ENCODE measurements at regions not wholly inside any gene's neighbourhood (a gene's known extent, or its start where the extent isn't known, plus 50 kb on each side); places are given as distances from the start of the nearest gene placed in this dataset.

DNA sequence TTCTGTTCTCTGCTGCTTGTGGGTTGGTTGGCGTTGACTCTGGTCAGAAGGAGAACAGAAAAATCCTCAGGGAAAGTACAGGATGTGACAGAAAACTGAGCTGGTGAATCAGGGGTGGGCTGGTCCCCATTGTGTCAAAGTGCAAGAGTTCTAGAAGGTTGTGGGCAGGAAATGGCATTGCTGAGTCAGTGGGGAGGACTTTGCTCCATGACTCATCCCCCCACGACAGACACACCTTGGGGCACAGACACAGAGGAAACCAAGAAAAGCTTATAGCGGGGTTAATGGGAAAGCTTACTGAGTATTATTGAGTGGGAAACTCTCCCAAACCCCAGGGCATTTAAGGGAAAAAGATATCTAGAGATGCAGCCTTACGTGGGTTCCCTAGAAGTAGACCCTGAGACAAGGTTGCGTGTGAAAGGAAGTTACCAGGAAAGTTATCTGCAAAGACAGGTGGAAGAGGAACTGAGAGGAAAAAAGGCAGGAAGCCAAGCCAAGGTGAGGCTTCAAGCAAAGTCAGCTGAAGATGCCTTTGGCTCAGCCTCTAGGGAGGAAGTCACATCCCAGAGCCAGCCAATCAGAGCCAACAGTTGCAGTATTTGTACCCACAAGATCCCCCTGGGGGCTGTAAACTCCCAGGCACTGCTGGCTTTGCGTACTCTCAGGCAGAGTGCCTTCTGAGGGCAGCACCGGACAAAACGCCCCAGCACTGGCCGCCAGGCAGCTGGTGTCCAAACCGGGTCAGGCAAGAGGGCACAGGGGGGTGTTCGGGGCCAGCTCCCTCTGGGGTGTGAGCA is 86.4 kb downstream of the FOXL1 start (continued):
- TF ChIP-seq NPAS2 (CRISPR knock-in tag; IDR thresholded peaks at IDR 0.05; ENCODE audit: borderline replicate concordance) (no peak), POLR2A (IDR thresholded peaks at IDR 0.05; ENCODE audit: low read length) (no peak), HDAC2 (IDR thresholded peaks at IDR 0.05) (no peak), CHD4 (IDR thresholded peaks at IDR 0.05; ENCODE audit: borderline replicate concordance) (no peak), MAZ (IDR thresholded peaks at IDR 0.05; ENCODE audit: borderline replicate concordance, low read depth, low read length) (no peak), KDM1A (IDR thresholded peaks at IDR 0.05; ENCODE audit: low read depth) (no peak), ZSCAN20 (CRISPR knock-in tag; IDR thresholded peaks at IDR 0.05) (no peak), TP53 (CRISPR knock-in tag; IDR thresholded peaks at IDR 0.05) (no peak), JUNB (IDR thresholded peaks at IDR 0.05) (peak; percentile 91), HOXA7 (CRISPR knock-in tag; IDR thresholded peaks at IDR 0.05) (no peak), CBX2 (IDR thresholded peaks at IDR 0.05; ENCODE audit: borderline replicate concordance, low read depth) (no peak), POLR2AphosphoS2 (conservative IDR thresholded peaks at IDR 0.05; ENCODE audit: low read length) (no peak), NR3C1 (IDR thresholded peaks at IDR 0.05) (no peak), GATA3 (IDR thresholded peaks at IDR 0.05; ENCODE audit: borderline replicate concordance) (peak; percentile 79), NFE2L2 (conservative IDR thresholded peaks at IDR 0.05; ENCODE audit: low read length) (peak; percentile 91), CHD2 (IDR thresholded peaks at IDR 0.05; ENCODE audit: low read length, partially characterized antibody) (no peak), RAD21 (conservative IDR thresholded peaks at IDR 0.05 in 1 of 2, IDR thresholded peaks at IDR 0.05 in 1 of 2) (peak; percentile 27 to 37; a peak in 3 of 5 replicates), ZC3H11A (IDR thresholded peaks at IDR 0.05) (no peak), RCOR1 (IDR thresholded peaks at IDR 0.05; ENCODE audit: low read depth, low read length) (no peak), HOXB13 (CRISPR knock-in tag; IDR thresholded peaks at IDR 0.05; ENCODE audit: low read depth) (no peak), FOSL2 (IDR thresholded peaks at IDR 0.05) (peak; percentile 96), FOSL2 (CRISPR knock-in tag; IDR thresholded peaks at IDR 0.05) (peak; percentile 98), EP300 (IDR thresholded peaks at IDR 0.05) (peak in 1 of 2 experiments; percentile 69; a peak in 3 of 5 replicates), RNF2 (IDR thresholded peaks at IDR 0.05; ENCODE audit: borderline replicate concordance, low read depth) (no peak), HEYL (CRISPR knock-in tag; IDR thresholded peaks at IDR 0.05) (no peak), FOSB (CRISPR knock-in tag; IDR thresholded peaks at IDR 0.05) (no peak)
- TF ChIP-seq, protein P1, sequence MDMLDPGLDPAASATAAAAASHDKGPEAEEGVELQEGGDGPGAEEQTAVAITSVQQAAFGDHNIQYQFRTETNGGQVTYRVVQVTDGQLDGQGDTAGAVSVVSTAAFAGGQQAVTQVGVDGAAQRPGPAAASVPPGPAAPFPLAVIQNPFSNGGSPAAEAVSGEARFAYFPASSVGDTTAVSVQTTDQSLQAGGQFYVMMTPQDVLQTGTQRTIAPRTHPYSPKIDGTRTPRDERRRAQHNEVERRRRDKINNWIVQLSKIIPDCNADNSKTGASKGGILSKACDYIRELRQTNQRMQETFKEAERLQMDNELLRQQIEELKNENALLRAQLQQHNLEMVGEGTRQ (IDR thresholded peaks at IDR 0.05) = 0 out of 2 replicates have a peak, but pooled peaks have one; percentile 3
- TF ChIP-seq, protein P2, sequence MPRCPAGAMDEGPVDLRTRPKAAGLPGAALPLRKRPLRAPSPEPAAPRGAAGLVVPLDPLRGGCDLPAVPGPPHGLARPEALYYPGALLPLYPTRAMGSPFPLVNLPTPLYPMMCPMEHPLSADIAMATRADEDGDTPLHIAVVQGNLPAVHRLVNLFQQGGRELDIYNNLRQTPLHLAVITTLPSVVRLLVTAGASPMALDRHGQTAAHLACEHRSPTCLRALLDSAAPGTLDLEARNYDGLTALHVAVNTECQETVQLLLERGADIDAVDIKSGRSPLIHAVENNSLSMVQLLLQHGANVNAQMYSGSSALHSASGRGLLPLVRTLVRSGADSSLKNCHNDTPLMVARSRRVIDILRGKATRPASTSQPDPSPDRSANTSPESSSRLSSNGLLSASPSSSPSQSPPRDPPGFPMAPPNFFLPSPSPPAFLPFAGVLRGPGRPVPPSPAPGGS (IDR thresholded peaks at IDR 0.05) = no peak
- TF ChIP-seq, protein P3, sequence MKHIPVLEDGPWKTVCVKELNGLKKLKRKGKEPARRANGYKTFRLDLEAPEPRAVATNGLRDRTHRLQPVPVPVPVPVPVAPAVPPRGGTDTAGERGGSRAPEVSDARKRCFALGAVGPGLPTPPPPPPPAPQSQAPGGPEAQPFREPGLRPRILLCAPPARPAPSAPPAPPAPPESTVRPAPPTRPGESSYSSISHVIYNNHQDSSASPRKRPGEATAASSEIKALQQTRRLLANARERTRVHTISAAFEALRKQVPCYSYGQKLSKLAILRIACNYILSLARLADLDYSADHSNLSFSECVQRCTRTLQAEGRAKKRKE (CRISPR knock-in tag; IDR thresholded peaks at IDR 0.05; ENCODE audit: low read depth) = no peak; the same call in 1 of the 2 replicates
- TF ChIP-seq, protein P4, sequence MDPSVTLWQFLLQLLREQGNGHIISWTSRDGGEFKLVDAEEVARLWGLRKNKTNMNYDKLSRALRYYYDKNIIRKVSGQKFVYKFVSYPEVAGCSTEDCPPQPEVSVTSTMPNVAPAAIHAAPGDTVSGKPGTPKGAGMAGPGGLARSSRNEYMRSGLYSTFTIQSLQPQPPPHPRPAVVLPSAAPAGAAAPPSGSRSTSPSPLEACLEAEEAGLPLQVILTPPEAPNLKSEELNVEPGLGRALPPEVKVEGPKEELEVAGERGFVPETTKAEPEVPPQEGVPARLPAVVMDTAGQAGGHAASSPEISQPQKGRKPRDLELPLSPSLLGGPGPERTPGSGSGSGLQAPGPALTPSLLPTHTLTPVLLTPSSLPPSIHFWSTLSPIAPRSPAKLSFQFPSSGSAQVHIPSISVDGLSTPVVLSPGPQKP (IDR thresholded peaks at IDR 0.05; ENCODE audit: low read depth, low read length) = no peak
- TF ChIP-seq, protein P5, sequence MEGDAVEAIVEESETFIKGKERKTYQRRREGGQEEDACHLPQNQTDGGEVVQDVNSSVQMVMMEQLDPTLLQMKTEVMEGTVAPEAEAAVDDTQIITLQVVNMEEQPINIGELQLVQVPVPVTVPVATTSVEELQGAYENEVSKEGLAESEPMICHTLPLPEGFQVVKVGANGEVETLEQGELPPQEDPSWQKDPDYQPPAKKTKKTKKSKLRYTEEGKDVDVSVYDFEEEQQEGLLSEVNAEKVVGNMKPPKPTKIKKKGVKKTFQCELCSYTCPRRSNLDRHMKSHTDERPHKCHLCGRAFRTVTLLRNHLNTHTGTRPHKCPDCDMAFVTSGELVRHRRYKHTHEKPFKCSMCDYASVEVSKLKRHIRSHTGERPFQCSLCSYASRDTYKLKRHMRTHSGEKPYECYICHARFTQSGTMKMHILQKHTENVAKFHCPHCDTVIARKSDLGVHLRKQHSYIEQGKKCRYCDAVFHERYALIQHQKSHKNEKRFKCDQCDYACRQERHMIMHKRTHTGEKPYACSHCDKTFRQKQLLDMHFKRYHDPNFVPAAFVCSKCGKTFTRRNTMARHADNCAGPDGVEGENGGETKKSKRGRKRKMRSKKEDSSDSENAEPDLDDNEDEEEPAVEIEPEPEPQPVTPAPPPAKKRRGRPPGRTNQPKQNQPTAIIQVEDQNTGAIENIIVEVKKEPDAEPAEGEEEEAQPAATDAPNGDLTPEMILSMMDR (IDR thresholded peaks at IDR 0.05) = no peak
- TF ChIP-seq, protein P6, sequence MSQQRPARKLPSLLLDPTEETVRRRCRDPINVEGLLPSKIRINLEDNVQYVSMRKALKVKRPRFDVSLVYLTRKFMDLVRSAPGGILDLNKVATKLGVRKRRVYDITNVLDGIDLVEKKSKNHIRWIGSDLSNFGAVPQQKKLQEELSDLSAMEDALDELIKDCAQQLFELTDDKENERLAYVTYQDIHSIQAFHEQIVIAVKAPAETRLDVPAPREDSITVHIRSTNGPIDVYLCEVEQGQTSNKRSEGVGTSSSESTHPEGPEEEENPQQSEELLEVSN (IDR thresholded peaks at IDR 0.05; ENCODE audit: borderline replicate concordance, low read depth) = no peak; the same call in 1 of the 2 replicates
- TF ChIP-seq, protein P7, sequence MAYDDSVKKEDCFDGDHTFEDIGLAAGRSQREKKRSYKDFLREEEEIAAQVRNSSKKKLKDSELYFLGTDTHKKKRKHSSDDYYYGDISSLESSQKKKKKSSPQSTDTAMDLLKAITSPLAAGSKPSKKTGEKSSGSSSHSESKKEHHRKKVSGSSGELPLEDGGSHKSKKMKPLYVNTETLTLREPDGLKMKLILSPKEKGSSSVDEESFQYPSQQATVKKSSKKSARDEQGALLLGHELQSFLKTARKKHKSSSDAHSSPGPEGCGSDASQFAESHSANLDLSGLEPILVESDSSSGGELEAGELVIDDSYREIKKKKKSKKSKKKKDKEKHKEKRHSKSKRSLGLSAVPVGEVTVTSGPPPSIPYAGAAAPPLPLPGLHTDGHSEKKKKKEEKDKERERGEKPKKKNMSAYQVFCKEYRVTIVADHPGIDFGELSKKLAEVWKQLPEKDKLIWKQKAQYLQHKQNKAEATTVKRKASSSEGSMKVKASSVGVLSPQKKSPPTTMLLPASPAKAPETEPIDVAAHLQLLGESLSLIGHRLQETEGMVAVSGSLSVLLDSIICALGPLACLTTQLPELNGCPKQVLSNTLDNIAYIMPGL (CRISPR knock-in tag; IDR thresholded peaks at IDR 0.05; ENCODE audit: borderline replicate concordance) = no peak
- TF ChIP-seq, protein P8, sequence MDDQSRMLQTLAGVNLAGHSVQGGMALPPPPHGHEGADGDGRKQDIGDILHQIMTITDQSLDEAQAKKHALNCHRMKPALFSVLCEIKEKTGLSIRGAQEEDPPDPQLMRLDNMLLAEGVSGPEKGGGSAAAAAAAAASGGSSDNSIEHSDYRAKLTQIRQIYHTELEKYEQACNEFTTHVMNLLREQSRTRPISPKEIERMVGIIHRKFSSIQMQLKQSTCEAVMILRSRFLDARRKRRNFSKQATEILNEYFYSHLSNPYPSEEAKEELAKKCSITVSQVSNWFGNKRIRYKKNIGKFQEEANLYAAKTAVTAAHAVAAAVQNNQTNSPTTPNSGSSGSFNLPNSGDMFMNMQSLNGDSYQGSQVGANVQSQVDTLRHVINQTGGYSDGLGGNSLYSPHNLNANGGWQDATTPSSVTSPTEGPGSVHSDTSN (IDR thresholded peaks at IDR 0.05) = 0 out of 2 replicates have a peak, but pooled peaks have one; percentile 39

Measured in A549 (cell line).